ENCODE measurements at regions not wholly inside any gene's neighbourhood (a gene's known extent, or its start where the extent isn't known, plus 50 kb on each side); places are given as distances from the start of the nearest gene placed in this dataset.

DNA sequence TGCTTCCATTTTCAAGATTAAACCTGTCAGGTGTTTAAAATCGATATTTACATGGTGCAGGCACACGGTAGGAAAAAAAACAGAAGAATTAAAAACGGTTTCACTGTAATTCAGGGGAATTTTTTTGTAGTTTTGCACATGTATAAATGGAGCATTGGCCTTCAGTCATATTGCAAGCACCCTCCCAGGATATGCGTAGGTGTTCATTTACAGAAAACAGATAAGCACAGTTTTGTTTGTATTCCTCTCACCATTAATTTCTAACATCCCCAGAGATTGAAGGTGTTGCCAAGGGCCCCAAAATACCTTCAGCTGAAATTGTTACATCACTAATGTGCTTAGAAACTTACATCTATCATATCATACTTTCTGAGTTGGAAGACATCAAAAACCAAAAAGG is 427.1 kb upstream of the NR2F2 start:
- Histone ChIP-seq H3K27me3 (ENCODE audit: control insufficient read depth in 1 of 2, insufficient read depth in 2 of 2, low read length in 2 of 2) (no peaks in the 10 kb centered on the region), H3K4me3 (ENCODE audit: low read depth in 1 of 2, low read length in 2 of 2) (no peak overlapping the region), H3K36me3 (ENCODE audit: control insufficient read depth in 1 of 2, insufficient read depth in 2 of 2, low read length in 2 of 2) (no peaks in the 10 kb centered on the region), H3K9ac (ENCODE audit: low read depth in 1 of 2, low read length in 2 of 2) (no peak overlapping the region), H3K9me3 (ENCODE audit: control insufficient read depth in 1 of 2, low read length in 2 of 2) (no peaks in the 10 kb centered on the region), H3K4me1 (ENCODE audit: control insufficient read depth in 1 of 2, insufficient read depth in 2 of 2, low read length in 2 of 2) (no peaks in the 10 kb centered on the region), H3K27ac (ENCODE audit: low read depth, low read length) (no peak overlapping the region)

DNA sequence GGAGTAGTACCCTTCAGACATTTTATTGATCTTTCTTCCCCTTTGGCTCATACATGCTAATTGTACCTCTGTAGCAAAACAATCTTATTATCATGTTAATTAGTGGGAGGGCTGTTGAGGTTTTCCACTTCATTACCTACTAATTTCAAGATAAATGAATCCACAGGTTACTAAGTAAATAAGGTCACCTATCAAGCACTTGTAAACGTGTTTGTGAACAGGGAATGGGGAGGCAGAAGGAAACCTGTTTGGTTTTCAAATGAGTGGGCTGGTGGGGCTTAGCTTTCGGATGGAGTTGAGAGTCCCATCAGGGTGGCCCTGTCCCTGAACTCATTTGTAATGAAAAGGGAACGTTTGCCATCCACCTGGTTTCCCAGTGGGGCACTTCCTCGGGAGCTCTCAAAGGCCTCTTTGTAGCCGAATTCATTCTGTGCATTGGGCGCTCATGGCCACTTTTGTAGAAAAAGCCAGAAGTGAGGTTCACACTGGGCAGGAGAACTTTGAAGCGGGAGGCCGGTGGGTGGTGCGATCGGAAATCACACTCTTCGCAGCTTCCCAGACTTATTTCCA is 419.8 kb upstream of the NR2F2 start:
- no peak overlapping the region for H3K27ac ChIP-seq (ENCODE audit: low read depth, low read length)
- no peak overlapping the region for H3K9ac ChIP-seq (ENCODE audit: low read depth in 1 of 2, low read length in 2 of 2)
- H3K27me3 ChIP-seq (ENCODE audit: control insufficient read depth in 1 of 2, insufficient read depth in 2 of 2, low read length in 2 of 2), result no peaks in the 10 kb centered on the region
- H3K4me1 ChIP-seq (ENCODE audit: control insufficient read depth in 1 of 2, insufficient read depth in 2 of 2, low read length in 2 of 2), result no peaks in the 10 kb centered on the region
- H3K4me3 ChIP-seq (ENCODE audit: low read depth in 1 of 2, low read length in 2 of 2), result no peak overlapping the region
- H3K9me3 ChIP-seq (ENCODE audit: control insufficient read depth in 1 of 2, low read length in 2 of 2), result no peaks in the 10 kb centered on the region
- no peaks in the 10 kb centered on the region for H3K36me3 ChIP-seq (ENCODE audit: control insufficient read depth in 1 of 2, insufficient read depth in 2 of 2, low read length in 2 of 2)

DNA sequence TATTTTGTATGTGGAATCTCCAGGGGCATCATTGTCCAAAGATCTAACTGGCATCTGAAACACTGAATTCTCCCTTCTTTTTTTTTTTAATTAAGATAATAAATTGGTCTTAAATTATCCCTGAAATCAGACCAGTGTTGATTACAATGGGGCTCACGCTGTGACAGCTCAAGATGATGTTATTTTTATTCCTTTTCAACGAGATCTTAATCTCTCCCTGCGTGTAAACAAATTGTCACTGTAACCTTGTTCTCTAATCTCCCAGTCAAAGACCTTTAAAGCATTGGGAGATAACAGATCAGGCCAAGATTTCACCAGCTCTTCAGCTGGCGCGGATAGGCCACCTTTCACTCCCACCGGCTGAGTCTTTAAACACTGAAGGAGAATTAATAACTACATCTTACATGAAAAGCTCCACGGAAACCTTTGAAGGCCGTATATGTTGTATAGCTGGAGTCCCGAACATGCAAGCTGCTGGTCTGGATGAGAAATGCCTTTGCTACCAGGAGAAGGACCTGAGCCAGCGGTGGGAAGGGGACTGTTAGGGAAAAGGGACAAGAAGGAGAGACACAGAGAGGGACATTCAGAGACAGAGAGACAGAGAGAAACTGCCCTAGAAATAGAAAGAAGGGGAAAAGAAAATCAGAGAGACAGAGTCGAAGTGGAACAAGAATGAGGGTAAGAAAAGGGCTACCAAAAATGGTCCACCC is 418.8 kb upstream of the NR2F2 start:
- Histone ChIP-seq H3K9ac (ENCODE audit: low read depth in 1 of 2, low read length in 2 of 2) (no peak overlapping the region), H3K4me3 (ENCODE audit: low read depth in 1 of 2, low read length in 2 of 2) (no peak overlapping the region), H3K36me3 (ENCODE audit: control insufficient read depth in 1 of 2, insufficient read depth in 2 of 2, low read length in 2 of 2) (no peaks in the 10 kb centered on the region), H3K27me3 (ENCODE audit: control insufficient read depth in 1 of 2, insufficient read depth in 2 of 2, low read length in 2 of 2) (no peaks in the 10 kb centered on the region), H3K9me3 (ENCODE audit: control insufficient read depth in 1 of 2, low read length in 2 of 2) (no peaks in the 10 kb centered on the region), H3K4me1 (ENCODE audit: control insufficient read depth in 1 of 2, insufficient read depth in 2 of 2, low read length in 2 of 2) (no peaks in the 10 kb centered on the region), H3K27ac (ENCODE audit: low read depth, low read length) (no peak overlapping the region)

DNA sequence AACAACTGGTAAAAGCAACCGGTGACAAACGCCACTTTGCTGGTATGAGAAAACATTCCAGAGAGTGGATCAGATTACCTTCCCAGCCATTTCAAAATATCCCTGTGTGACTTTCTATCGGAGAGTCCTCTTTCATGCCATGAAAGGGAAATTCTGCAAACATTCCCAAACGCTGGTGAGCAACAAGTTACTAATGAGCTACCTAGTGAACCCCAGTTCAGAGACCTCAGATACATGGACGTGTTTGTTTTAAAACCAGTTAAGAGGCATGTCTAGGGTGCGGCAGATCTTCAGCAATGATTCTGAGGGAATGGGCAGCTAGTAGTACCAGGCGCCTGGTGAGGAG is 418.2 kb upstream of the NR2F2 start:
- Histone ChIP-seq H3K27ac (ENCODE audit: low read depth, low read length) (no peak overlapping the region), H3K9ac (ENCODE audit: low read depth in 1 of 2, low read length in 2 of 2) (no peak overlapping the region), H3K9me3 (ENCODE audit: control insufficient read depth in 1 of 2, low read length in 2 of 2) (no peaks in the 10 kb centered on the region), H3K4me3 (ENCODE audit: low read depth in 1 of 2, low read length in 2 of 2) (no peak overlapping the region), H3K36me3 (ENCODE audit: control insufficient read depth in 1 of 2, insufficient read depth in 2 of 2, low read length in 2 of 2) (no peaks in the 10 kb centered on the region), H3K27me3 (ENCODE audit: control insufficient read depth in 1 of 2, insufficient read depth in 2 of 2, low read length in 2 of 2) (no peaks in the 10 kb centered on the region), H3K4me1 (ENCODE audit: control insufficient read depth in 1 of 2, insufficient read depth in 2 of 2, low read length in 2 of 2) (no peaks in the 10 kb centered on the region)

DNA sequence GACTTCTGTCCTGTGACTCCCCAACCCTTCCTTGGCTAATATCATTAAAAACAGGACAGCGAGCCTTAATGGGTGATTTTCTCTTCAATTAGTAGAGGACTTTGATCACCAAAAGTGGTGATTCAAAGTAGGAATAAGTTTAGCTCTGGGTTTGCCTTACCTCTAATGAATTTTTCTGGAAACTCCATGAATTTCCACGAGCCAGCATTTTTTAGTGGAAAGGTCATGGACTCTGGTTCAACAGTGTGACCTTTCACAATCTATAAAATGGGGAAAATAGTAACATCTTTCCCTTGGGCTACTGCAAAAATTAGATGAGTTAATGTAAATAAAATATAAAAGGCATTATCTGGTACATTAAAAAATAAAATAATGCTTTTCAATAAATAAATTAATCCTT is 417.8 kb upstream of the NR2F2 start:
- Histone ChIP-seq H3K27ac (ENCODE audit: low read depth, low read length) (no peak overlapping the region), H3K27me3 (ENCODE audit: control insufficient read depth in 1 of 2, insufficient read depth in 2 of 2, low read length in 2 of 2) (no peaks in the 10 kb centered on the region), H3K36me3 (ENCODE audit: control insufficient read depth in 1 of 2, insufficient read depth in 2 of 2, low read length in 2 of 2) (no peaks in the 10 kb centered on the region), H3K4me3 (ENCODE audit: low read depth in 1 of 2, low read length in 2 of 2) (no peak overlapping the region), H3K4me1 (ENCODE audit: control insufficient read depth in 1 of 2, insufficient read depth in 2 of 2, low read length in 2 of 2) (no peaks in the 10 kb centered on the region), H3K9ac (ENCODE audit: low read depth in 1 of 2, low read length in 2 of 2) (no peak overlapping the region), H3K9me3 (ENCODE audit: control insufficient read depth in 1 of 2, low read length in 2 of 2) (no peaks in the 10 kb centered on the region)

DNA sequence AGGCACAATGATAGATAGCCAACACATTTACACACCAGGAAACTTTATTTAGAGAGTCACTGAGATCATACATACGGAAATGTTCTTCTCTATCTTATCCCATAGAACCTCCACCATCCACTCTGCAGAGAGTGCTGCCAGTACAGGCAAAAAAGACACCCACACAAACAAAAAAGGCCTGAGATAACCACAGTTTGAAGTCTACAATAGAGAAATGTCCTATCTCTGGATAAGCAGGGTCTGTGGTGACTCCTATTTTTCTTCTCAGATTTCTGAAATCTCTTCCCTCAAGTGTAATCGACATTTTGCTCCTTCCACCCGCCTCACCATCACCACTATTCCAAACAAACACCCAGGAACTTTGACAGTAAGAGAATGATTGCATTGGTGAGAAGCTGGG is 413.9 kb upstream of the NR2F2 start:
- Histone ChIP-seq H3K36me3 (ENCODE audit: control insufficient read depth in 1 of 2, insufficient read depth in 2 of 2, low read length in 2 of 2) (no peaks in the 10 kb centered on the region), H3K9ac (ENCODE audit: low read depth in 1 of 2, low read length in 2 of 2) (no peak overlapping the region), H3K27ac (ENCODE audit: low read depth, low read length) (no peak overlapping the region), H3K4me3 (ENCODE audit: low read depth in 1 of 2, low read length in 2 of 2) (no peak overlapping the region), H3K27me3 (ENCODE audit: control insufficient read depth in 1 of 2, insufficient read depth in 2 of 2, low read length in 2 of 2) (no peaks in the 10 kb centered on the region), H3K9me3 (ENCODE audit: control insufficient read depth in 1 of 2, low read length in 2 of 2) (no peaks in the 10 kb centered on the region), H3K4me1 (ENCODE audit: control insufficient read depth in 1 of 2, insufficient read depth in 2 of 2, low read length in 2 of 2) (no peaks in the 10 kb centered on the region)

DNA sequence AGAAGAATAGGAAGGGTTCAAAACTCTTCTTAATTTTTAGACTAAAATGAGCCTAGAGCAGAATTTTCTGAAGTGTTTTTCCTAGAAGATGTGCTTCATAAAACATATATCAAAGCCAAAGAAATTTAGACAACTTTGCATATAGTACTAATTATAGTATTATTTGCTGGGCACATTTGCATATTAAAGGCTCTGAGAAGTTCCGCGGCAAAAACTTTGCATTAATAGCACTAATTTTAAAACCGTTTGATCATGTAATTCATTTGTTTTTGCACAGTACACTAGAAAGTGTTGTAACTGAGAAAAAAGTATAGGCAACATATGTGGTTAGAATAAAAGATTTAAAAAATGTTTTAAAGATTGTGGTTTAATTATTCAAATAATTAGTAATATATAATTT is 412.0 kb upstream of the NR2F2 start:
- Histone ChIP-seq H3K9me3 (ENCODE audit: control insufficient read depth in 1 of 2, low read length in 2 of 2) (no peaks in the 10 kb centered on the region), H3K9ac (ENCODE audit: low read depth in 1 of 2, low read length in 2 of 2) (no peak overlapping the region), H3K36me3 (ENCODE audit: control insufficient read depth in 1 of 2, insufficient read depth in 2 of 2, low read length in 2 of 2) (no peaks in the 10 kb centered on the region), H3K27ac (ENCODE audit: low read depth, low read length) (no peak overlapping the region), H3K27me3 (ENCODE audit: control insufficient read depth in 1 of 2, insufficient read depth in 2 of 2, low read length in 2 of 2) (no peaks in the 10 kb centered on the region), H3K4me3 (ENCODE audit: low read depth in 1 of 2, low read length in 2 of 2) (no peak overlapping the region), H3K4me1 (ENCODE audit: control insufficient read depth in 1 of 2, insufficient read depth in 2 of 2, low read length in 2 of 2) (no peaks in the 10 kb centered on the region)

DNA sequence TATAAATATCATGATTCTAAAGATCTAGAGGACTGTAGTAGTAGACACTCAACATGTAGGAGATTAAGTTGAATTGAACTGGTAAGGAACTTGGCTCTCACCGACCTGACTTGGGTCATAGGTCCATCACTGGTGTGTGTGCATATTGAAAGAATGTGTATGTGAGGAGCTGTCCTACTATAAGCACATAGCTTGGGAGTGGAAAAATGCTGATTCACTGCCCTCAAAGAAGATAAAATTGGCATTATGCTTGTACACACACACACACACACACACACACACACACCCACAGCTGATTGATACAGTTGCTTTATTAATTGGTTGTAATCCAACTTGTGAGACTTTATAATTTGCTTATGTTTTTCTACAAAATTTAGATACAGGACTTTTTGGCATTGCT is 411.0 kb upstream of the NR2F2 start:
- no peak overlapping the region for H3K9ac ChIP-seq (ENCODE audit: low read depth in 1 of 2, low read length in 2 of 2)

DNA sequence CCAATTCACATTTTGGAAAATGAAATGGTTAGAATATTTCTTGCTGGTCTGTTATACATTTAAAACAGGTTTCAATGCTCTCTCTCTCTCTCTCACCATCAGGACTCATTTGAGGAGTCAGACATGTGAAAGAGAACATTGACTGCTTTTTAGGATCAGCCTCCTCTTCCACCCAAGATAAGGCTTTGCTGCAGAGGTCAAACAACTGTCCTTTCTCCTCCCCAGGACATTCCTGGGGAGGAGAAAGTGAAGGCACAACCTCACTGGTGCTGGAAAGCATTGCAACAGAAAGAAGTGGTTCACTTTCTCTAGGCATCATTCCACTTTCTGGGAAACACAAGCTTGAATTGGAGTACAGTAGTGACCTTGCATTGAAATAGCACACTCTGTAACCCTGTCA is 409.1 kb upstream of the NR2F2 start:
- Histone ChIP-seq H3K9me3 (ENCODE audit: control insufficient read depth in 1 of 2, low read length in 2 of 2) (no peaks in the 10 kb centered on the region), H3K36me3 (ENCODE audit: control insufficient read depth in 1 of 2, insufficient read depth in 2 of 2, low read length in 2 of 2) (no peaks in the 10 kb centered on the region), H3K9ac (ENCODE audit: low read depth in 1 of 2, low read length in 2 of 2) (no peak overlapping the region), H3K27ac (ENCODE audit: low read depth, low read length) (no peak overlapping the region), H3K27me3 (ENCODE audit: control insufficient read depth in 1 of 2, insufficient read depth in 2 of 2, low read length in 2 of 2) (no peaks in the 10 kb centered on the region), H3K4me3 (ENCODE audit: low read depth in 1 of 2, low read length in 2 of 2) (no peak overlapping the region), H3K4me1 (ENCODE audit: control insufficient read depth in 1 of 2, insufficient read depth in 2 of 2, low read length in 2 of 2) (no peaks in the 10 kb centered on the region)

More for the DNA sequence above, 411.0 kb upstream of the NR2F2 start:
- Histone ChIP-seq H3K36me3 (ENCODE audit: control insufficient read depth in 1 of 2, insufficient read depth in 2 of 2, low read length in 2 of 2) (no peaks in the 10 kb centered on the region), H3K27ac (ENCODE audit: low read depth, low read length) (no peak overlapping the region), H3K9me3 (ENCODE audit: control insufficient read depth in 1 of 2, low read length in 2 of 2) (no peaks in the 10 kb centered on the region), H3K4me1 (ENCODE audit: control insufficient read depth in 1 of 2, insufficient read depth in 2 of 2, low read length in 2 of 2) (no peaks in the 10 kb centered on the region), H3K4me3 (ENCODE audit: low read depth in 1 of 2, low read length in 2 of 2) (no peak overlapping the region), H3K27me3 (ENCODE audit: control insufficient read depth in 1 of 2, insufficient read depth in 2 of 2, low read length in 2 of 2) (no peaks in the 10 kb centered on the region)

DNA sequence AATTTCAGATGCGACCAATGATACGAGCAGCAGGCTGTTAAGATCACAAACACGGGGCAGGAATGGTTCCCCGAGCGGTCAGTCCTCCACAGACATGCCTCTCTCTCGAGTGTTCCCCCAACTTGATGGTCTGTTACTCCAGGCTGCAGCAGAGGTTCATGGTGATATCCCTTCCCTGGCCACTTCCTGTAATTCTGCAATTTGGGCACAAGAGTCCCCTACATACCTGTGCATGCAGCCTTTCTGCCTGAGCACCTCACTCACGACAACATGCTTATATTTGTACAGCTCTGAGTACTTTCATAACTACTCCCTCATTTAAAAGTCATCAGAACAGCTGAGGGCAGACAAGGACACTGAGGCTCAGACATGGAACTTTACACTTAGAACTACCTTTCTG is 408.1 kb upstream of the NR2F2 start:
- no peaks in the 10 kb centered on the region for H3K9me3 ChIP-seq (ENCODE audit: control insufficient read depth in 1 of 2, low read length in 2 of 2)
- no peaks in the 10 kb centered on the region for H3K4me1 ChIP-seq (ENCODE audit: control insufficient read depth in 1 of 2, insufficient read depth in 2 of 2, low read length in 2 of 2)
- no peak overlapping the region for H3K9ac ChIP-seq (ENCODE audit: low read depth in 1 of 2, low read length in 2 of 2)
- H3K36me3 ChIP-seq (ENCODE audit: control insufficient read depth in 1 of 2, insufficient read depth in 2 of 2, low read length in 2 of 2), result no peaks in the 10 kb centered on the region
- H3K27ac ChIP-seq (ENCODE audit: low read depth, low read length), result no peak overlapping the region
- no peak overlapping the region for H3K4me3 ChIP-seq (ENCODE audit: low read depth in 1 of 2, low read length in 2 of 2)
- no peaks in the 10 kb centered on the region for H3K27me3 ChIP-seq (ENCODE audit: control insufficient read depth in 1 of 2, insufficient read depth in 2 of 2, low read length in 2 of 2)

Measured in duodenal mucosa (tissue), 2 donors.